ENCODE measurements at regions not wholly inside any gene's neighbourhood (a gene's known extent, or its start where the extent isn't known, plus 50 kb on each side); places are given as distances from the start of the nearest gene placed in this dataset.

DNA sequence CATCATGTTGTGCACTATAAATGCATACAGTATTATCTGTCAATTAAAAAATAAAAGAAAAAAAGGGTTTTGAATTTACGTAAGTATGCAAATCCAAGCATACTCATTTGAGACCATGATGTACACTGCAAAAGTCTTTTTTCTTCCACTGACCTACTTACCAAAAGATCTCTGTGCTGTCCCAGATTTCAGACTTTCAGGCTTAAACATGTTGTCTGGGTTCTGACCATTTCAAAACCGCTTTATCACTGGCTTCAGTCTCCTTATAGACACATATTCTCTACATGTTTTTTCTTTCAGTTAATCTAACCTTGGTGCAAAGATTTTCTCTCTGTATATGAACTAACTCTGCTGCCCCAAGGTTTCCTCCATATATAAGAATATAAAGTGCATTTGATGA lies 58.6 kb upstream of the CXCL8 start:
- H3K4me3 ChIP-seq (ENCODE audit: low read depth, low read length): no peak overlapping the region
- no peak for DNase-seq (ENCODE audit: low read depth)
- TF ChIP-seq, protein P1, sequence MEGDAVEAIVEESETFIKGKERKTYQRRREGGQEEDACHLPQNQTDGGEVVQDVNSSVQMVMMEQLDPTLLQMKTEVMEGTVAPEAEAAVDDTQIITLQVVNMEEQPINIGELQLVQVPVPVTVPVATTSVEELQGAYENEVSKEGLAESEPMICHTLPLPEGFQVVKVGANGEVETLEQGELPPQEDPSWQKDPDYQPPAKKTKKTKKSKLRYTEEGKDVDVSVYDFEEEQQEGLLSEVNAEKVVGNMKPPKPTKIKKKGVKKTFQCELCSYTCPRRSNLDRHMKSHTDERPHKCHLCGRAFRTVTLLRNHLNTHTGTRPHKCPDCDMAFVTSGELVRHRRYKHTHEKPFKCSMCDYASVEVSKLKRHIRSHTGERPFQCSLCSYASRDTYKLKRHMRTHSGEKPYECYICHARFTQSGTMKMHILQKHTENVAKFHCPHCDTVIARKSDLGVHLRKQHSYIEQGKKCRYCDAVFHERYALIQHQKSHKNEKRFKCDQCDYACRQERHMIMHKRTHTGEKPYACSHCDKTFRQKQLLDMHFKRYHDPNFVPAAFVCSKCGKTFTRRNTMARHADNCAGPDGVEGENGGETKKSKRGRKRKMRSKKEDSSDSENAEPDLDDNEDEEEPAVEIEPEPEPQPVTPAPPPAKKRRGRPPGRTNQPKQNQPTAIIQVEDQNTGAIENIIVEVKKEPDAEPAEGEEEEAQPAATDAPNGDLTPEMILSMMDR (IDR thresholded peaks at IDR 0.05; ENCODE audit: insufficient read depth, low read depth, low read length, missing control alignments): no peak

DNA sequence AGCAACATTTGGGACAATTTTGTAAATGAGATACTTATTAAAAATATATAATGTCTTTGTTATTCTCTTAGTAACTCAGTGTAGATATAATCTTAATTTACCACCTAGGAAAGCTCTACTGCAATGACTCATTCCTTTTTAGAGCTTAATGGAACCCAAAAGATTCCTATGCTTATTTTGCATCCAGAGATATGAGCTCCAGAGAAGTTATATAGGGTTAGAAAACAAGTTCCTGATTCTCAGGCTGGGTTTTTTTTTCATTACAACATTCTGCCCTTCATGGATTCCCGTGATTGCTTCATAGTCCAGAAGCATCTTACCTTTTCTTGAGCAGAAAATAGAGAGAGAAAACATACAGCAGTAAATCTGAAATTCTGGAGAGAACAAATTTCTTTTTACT lies 57.9 kb upstream of the CXCL8 start:
- TF ChIP-seq, protein P1 (IDR thresholded peaks at IDR 0.05; ENCODE audit: insufficient read depth, low read depth, low read length, missing control alignments): no peak
- no peak overlapping the region for H3K4me3 ChIP-seq (ENCODE audit: low read depth, low read length)
- no peak for DNase-seq (ENCODE audit: low read depth)

DNA sequence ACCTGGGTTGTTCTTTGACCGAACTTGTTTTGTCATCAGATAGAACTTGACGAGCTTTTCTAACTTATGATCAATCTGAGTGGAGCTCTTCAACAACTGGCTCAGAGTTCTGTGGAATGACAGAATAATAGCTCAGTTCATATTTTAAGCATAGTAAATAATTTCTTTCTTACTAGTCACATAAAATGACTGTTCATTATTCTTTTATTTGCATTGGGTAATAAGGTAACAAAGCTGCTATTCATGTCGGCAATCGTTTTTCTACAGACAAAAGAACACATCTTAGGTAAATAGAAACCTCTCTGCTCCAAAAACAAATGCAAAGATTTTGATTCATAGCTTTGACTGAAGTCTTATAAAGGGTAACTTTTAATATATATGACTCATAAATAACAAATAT lies 57.3 kb upstream of the CXCL8 start:
- TF ChIP-seq, protein P1 (IDR thresholded peaks at IDR 0.05; ENCODE audit: insufficient read depth, low read depth, low read length, missing control alignments): no peak

DNA sequence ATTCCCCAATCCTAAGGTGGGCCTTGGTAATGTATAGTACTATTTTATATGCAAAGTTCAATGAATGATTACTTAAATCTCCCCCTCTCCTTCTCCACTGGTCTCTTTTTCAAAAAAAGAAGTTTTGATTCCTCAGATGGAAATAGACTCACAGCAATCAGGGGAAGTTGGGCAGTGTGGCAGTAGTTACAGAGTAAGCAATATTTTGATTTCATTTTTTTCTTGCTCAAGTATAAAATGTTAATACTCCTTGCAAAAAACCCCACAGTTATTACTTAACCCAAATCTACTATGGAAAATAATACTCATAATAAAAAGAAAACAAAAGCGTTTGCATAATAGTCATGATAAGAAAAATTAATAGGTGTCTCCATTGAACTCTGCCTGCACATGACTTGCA lies 56.9 kb upstream of the CXCL8 start:
- TF ChIP-seq, protein P1 (IDR thresholded peaks at IDR 0.05; ENCODE audit: insufficient read depth, low read depth, low read length, missing control alignments): no peak
- no peak for DNase-seq (ENCODE audit: low read depth)
- H3K4me3 ChIP-seq (ENCODE audit: low read depth, low read length): no peak overlapping the region

More for the DNA sequence above, 57.3 kb upstream of the CXCL8 start:
- no peak for DNase-seq (ENCODE audit: low read depth)
- H3K4me3 ChIP-seq (ENCODE audit: low read depth, low read length): no peak overlapping the region

DNA sequence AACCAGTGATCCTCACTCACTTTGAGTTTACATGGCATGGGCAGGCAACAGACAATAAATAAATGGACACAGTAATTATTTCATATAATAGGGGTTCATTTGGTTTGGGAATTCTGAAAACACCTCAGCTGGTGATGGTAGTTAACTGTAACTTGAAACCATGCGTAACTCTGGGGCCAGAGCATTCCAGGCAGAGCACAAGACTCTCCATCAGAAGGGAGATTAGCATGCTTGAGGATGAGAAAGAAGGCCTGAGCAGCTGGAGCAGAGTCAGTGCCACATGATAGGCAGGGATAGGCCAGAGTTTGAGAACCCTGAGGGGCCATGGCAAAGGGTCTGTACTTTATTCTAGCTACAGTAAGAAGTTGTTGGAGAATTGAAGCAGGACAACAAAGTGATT lies 56.3 kb upstream of the CXCL8 start:
- TF ChIP-seq, protein P1 (IDR thresholded peaks at IDR 0.05; ENCODE audit: insufficient read depth, low read depth, low read length, missing control alignments): no peak
- no peak overlapping the region for H3K4me3 ChIP-seq (ENCODE audit: low read depth, low read length)
- DNase-seq (ENCODE audit: low read depth): no peak

DNA sequence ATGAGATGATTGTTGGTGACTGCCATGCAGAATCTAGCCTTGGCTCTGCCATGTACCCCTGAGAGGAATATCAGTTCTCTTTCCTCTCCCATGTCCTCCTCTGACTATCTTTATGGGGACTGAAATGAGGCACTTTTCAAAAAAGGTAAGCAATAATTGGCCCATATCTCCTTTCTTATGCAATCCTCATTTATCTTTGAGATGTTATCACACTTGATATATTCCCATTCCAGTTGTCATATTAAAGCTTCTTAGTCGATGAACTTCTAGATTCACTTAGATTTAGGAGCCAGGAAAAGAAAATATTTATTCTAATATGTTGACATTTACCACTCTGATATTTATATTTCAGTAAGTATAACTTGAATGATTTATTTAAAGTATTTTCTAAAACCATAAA lies 55.3 kb upstream of the CXCL8 start:
- TF ChIP-seq, protein P1 (IDR thresholded peaks at IDR 0.05; ENCODE audit: insufficient read depth, low read depth, low read length, missing control alignments): no peak
- no peak for DNase-seq (ENCODE audit: low read depth)
- H3K4me3 ChIP-seq (ENCODE audit: low read depth, low read length): no peak overlapping the region

DNA sequence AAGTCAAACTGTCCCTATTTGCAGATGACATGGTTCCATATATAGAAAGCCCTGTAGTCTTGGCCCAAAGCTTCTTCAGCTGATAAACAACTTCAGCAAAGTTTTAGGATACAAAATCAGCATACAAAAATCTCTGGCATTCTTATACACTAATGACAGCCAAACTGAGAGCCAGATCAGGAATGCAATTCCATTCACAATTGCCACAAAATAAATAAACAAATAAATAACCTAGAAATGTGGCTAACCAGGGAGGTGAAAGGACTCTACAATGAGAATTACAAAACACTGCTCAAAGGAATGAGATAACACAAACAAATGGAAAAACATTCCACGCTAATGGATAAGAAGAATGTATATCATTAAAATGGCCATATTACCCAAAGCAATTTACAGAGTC lies 52.9 kb upstream of the CXCL8 start:
- TF ChIP-seq, protein P1 (IDR thresholded peaks at IDR 0.05; ENCODE audit: insufficient read depth, low read depth, low read length, missing control alignments): no peak
- DNase-seq (ENCODE audit: low read depth): no peak
- H3K4me3 ChIP-seq (ENCODE audit: low read depth, low read length): no peak overlapping the region
